Endothelial cell of umbilical vein (primary cell): ENCODE measurements at regions not wholly inside any gene's neighbourhood (a gene's known extent, or its start where the extent isn't known, plus 50 kb on each side); places are given as distances from the start of the nearest gene placed in this dataset.

ENCODE experiments used
- BruUV-seq: library from RNA; stranded (reverse); fragments of 400-500 nt; replicated peaks from 2 replicates; lab custom pipeline; 2021; lab: Mats Ljungman, UMichigan
- CTCF ChIA-PET: fragments of 300-600, 350-600 bp; sonication (Branson Sonifier 250); formaldehyde crosslinking; loops from one replicate; lab custom pipeline; 2021; ENCODE audit warnings: antibody characterized with exemption, inconsistent platforms; lab: Charles Lee
- POLR2A ChIA-PET: fragments of 300-600, 350-600 bp; sonication (Branson Sonifier 250); formaldehyde crosslinking; loops from one replicate; lab custom pipeline; 2021; ENCODE audit warnings: antibody characterized with exemption, inconsistent platforms; lab: Charles Lee
- DNase-seq: peaks from one replicate; pipeline ENCODE4 v3.0.0-alpha.2; 2011; ENCODE audit warnings: low read depth, low spot score
- FAIRE-seq: peaks from 2 replicates; lab custom pipeline; 2011; peaks lifted over from hg19 to GRCh38; lab: Jason Lieb, UNC
- H2AFZ ChIP-seq: 2 replicates; pipeline ENCODE4 v1.6.0; 2012; ENCODE audit warnings: low read depth, low read length, control low read depth, inconsistent platforms
- H3K27ac ChIP-seq: 2 replicates; pipeline ENCODE4 v1.5.1; 2011; ENCODE audit warnings: low read depth, mild to moderate bottlenecking, control low read depth, low read length, moderate library complexity; ENCODE audit not compliant: insufficient read depth
- H3K27me3 ChIP-seq, 2 experiments: 2 replicates each; pipeline versions ENCODE4 v1.6.0 to v1.6.1; 2011; ENCODE audit warnings: low read length in 2 of 2, mixed read lengths in 1 of 2; ENCODE audit not compliant: control insufficient read depth in 2 of 2, insufficient read depth in 2 of 2
- H3K36me3 ChIP-seq, 2 experiments: 2 replicates in 1 of 2; 3 replicates in 1 of 2; pipeline ENCODE4 v1.5.1; 2011; ENCODE audit warnings: low read length in 2 of 2, mild to moderate bottlenecking in 1 of 2, moderate library complexity in 1 of 2; ENCODE audit not compliant: control insufficient read depth in 2 of 2, insufficient read depth in 2 of 2; ENCODE audit errors: extremely low read depth in 1 of 2
- H3K4me1 ChIP-seq: 3 replicates; pipeline ENCODE4 v1.5.1; 2011; ENCODE audit warnings: mild to moderate bottlenecking, low read length; ENCODE audit not compliant: control insufficient read depth, insufficient read depth; ENCODE audit errors: extremely low read depth
- H3K4me2 ChIP-seq: 2 replicates; pipeline ENCODE4 v1.6.1; 2011; ENCODE audit warnings: low read length, control low read depth, mixed read lengths; ENCODE audit not compliant: insufficient read depth
- H3K4me3 ChIP-seq, 3 experiments: fragments of 200-600 bp in 1 of 3; sonication (generic), shearing (Covaris generic) in 1 of 3; replicated peaks in 1 of 3; 2 replicates each; pipeline ENCODE4 v1.5.1; 2011 to 2016; ENCODE audit warnings: control low read depth in 3 of 3, low read length in 3 of 3, mild to moderate bottlenecking in 2 of 3, inconsistent platforms in 1 of 3, low read depth in 1 of 3, moderate library complexity in 1 of 3; ENCODE audit not compliant: insufficient read depth in 1 of 3
- H3K79me2 ChIP-seq: 2 replicates; pipeline ENCODE4 v1.6.0; 2012; ENCODE audit warnings: low read length, inconsistent platforms; ENCODE audit not compliant: control insufficient read depth, insufficient read depth
- H3K9ac ChIP-seq: replicated peaks from 2 replicates; pipeline ENCODE3; 2011; ENCODE audit warnings: low read length, control low read depth; ENCODE audit not compliant: insufficient read depth; ENCODE audit errors: extremely low read depth
- H3K9me1 ChIP-seq: replicated peaks from 3 replicates; pipeline ENCODE4 v1.6.0; 2011; ENCODE audit warnings: mild to moderate bottlenecking, low read length; ENCODE audit not compliant: control insufficient read depth, insufficient read depth; ENCODE audit errors: extremely low read depth
- H3K9me3 ChIP-seq: replicated peaks from 2 replicates; pipeline ENCODE4 v1.5.1; 2012; ENCODE audit warnings: low read length, inconsistent platforms; ENCODE audit not compliant: control insufficient read depth, insufficient read depth
- H4K20me1 ChIP-seq: replicated peaks from 2 replicates; pipeline ENCODE3; 2011; ENCODE audit warnings: mild to moderate bottlenecking, low read length; ENCODE audit not compliant: control insufficient read depth, insufficient read depth; ENCODE audit errors: extremely low read depth
- EZH2 ChIP-seq: IDR thresholded peaks from 2 replicates; pipeline ENCODE4 v1.6.1; 2012; ENCODE audit warnings: borderline replicate concordance, low read depth, mild to moderate bottlenecking, moderate library complexity, low read length, inconsistent platforms; ENCODE audit not compliant: severe bottlenecking
- FOS ChIP-seq: IDR thresholded peaks from 2 replicates; pipeline ENCODE4 v1.6.1; 2011; ENCODE audit warnings: mild to moderate bottlenecking, low read length, moderate library complexity, borderline replicate concordance; ENCODE audit not compliant: insufficient read depth
- GATA2 ChIP-seq: IDR thresholded peaks from 2 replicates; pipeline ENCODE4 v1.7.0; 2011; ENCODE audit warnings: low read depth, mild to moderate bottlenecking, moderate library complexity, mixed read lengths, low read length; ENCODE audit not compliant: insufficient read length, insufficient read depth
- JUN ChIP-seq: IDR thresholded peaks from 2 replicates; pipeline ENCODE4 v1.6.1; 2011; ENCODE audit warnings: borderline replicate concordance, low read depth; ENCODE audit not compliant: insufficient read length, insufficient read depth
- MYC ChIP-seq: IDR thresholded peaks from one replicate; pipeline ENCODE4 v1.6.1; 2011; ENCODE audit warnings: mild to moderate bottlenecking, low read depth, low read length
- POLR2A ChIP-seq: IDR thresholded peaks from 2 replicates; pipeline ENCODE4 v1.6.1; 2012; ENCODE audit warnings: low read depth, mild to moderate bottlenecking, control low read depth, low read length
- POLR2AphosphoS5 ChIP-seq: IDR thresholded peaks from 2 replicates; pipeline ENCODE4 v1.6.1; 2012; ENCODE audit warnings: low read depth, mild to moderate bottlenecking, control low read depth, low read length, moderate library complexity; ENCODE audit not compliant: insufficient read depth
- dilution Hi-C: fragments of 300-500 bp; cut with MboI; formaldehyde crosslinking; loops from one replicate; pipeline ENCODE4 v1.15.0; 2019; ENCODE audit warnings: low sequenced_read_pairs; ENCODE audit not compliant: extremely low pct_ligation_motif_present
- intact Hi-C: fragments of 100-400 bp; cut with micrococcal nuclease; formaldehyde crosslinking; loops from one replicate; pipeline ENCODE4 v1.10.0; 2022
- TF ChIP-seq, protein P1 (sequence below): IDR thresholded peaks from 2 replicates; pipeline ENCODE4 v1.6.1; 2011; ENCODE audit not compliant: insufficient read depth, insufficient read length
- TF ChIP-seq, protein P2 (sequence below), 2 donors: IDR thresholded peaks; 1 replicate in 1 of 2; 2 replicates in 1 of 2; pipeline ENCODE4 v1.5.1; 2011; ENCODE audit warnings: low read length in 2 of 2, mild to moderate bottlenecking in 2 of 2, moderate library complexity in 2 of 2, control low read depth in 1 of 2, inconsistent platforms in 1 of 2, low read depth in 1 of 2; ENCODE audit not compliant: insufficient read depth in 1 of 2; ENCODE audit errors: extremely low read depth in 1 of 2

DNA sequence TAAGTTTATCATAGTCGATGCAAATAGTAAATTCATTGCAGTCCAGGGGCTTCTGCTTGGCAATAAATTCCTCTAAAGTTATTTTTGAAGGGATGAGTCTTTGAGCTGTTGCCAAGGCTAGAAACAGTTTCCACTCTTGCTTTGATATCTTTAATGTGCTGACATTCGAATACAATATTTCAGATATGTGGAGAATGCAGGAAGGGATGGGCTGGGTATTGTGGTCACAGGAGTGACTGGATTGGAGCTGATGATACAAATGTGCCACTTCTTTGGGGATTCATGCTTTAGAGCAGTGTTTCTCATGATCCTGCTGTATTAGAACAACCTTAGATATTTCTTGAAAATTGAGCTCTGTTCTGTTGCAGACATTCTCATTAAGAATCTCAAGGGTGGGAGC is 139.0 kb downstream of the PRDM13 start:
- dilution Hi-C loops (no loop called here), intact Hi-C loops (loop anchor here (1.0 to 10.0 kb wide), 6 partner anchors 157 to 415 kb away; partner anchors contain the start of gene USP45)
- Histone ChIP-seq H3K36me3 (no peaks in the 10 kb centered on the region), H3K27me3 (peaks cover 12 to 17% of the 10 kb centered on the region in 2 experiments), H3K9ac (no peak overlapping the region), H3K27ac (no peak overlapping the region), H3K9me1 (no peaks in the 10 kb centered on the region), H2AFZ (no peak overlapping the region), H3K4me1 (no peaks in the 10 kb centered on the region), H3K9me3 (no peaks in the 10 kb centered on the region), H3K4me3 (no peak overlapping the region), H3K79me2 (no peaks in the 10 kb centered on the region), H3K4me2 (no peak overlapping the region), H4K20me1 (no peaks in the 10 kb centered on the region)
- BruUV-seq: no TSS peak
- no peak for FAIRE-seq
- CTCF ChIA-PET: interaction anchor here (1.0 to 4.4 kb wide), 12 partner anchors 11 to 415 kb away, joined by 3 to 57 read pairs (median 4); no protein-coding TSS in a partner anchor
- no peak for DNase-seq
- TF ChIP-seq EZH2 (no peak), MYC (no peak), POLR2A (no peak), GATA2 (no peak), FOS (no peak), JUN (no peak), POLR2AphosphoS5 (no peak)
- TF ChIP-seq, protein P1, sequence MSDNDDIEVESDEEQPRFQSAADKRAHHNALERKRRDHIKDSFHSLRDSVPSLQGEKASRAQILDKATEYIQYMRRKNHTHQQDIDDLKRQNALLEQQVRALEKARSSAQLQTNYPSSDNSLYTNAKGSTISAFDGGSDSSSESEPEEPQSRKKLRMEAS: no peak
- TF ChIP-seq, protein P2, sequence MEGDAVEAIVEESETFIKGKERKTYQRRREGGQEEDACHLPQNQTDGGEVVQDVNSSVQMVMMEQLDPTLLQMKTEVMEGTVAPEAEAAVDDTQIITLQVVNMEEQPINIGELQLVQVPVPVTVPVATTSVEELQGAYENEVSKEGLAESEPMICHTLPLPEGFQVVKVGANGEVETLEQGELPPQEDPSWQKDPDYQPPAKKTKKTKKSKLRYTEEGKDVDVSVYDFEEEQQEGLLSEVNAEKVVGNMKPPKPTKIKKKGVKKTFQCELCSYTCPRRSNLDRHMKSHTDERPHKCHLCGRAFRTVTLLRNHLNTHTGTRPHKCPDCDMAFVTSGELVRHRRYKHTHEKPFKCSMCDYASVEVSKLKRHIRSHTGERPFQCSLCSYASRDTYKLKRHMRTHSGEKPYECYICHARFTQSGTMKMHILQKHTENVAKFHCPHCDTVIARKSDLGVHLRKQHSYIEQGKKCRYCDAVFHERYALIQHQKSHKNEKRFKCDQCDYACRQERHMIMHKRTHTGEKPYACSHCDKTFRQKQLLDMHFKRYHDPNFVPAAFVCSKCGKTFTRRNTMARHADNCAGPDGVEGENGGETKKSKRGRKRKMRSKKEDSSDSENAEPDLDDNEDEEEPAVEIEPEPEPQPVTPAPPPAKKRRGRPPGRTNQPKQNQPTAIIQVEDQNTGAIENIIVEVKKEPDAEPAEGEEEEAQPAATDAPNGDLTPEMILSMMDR (IDR thresholded peaks at IDR 0.05; ENCODE audit: extremely low read depth in 1 of 2, insufficient read depth in 1 of 2, low read depth in 1 of 2, low read length in 2 of 2): no peak
- POLR2A ChIA-PET: no interaction called here
